GM12891 (cell line): ENCODE measurements at regions not wholly inside any gene's neighbourhood (a gene's known extent, or its start where the extent isn't known, plus 50 kb on each side); places are given as distances from the start of the nearest gene placed in this dataset.

Source experiments
- POLR2A ChIP-seq: IDR thresholded peaks from 2 replicates; pipeline ENCODE4 v1.6.1; 2011; ENCODE audit warnings: low read depth, low read length, control low read depth
- POLR2AphosphoS5 ChIP-seq: IDR thresholded peaks from 2 replicates; pipeline ENCODE4 v1.6.1; 2011; ENCODE audit warnings: low read depth, low read length, control low read depth

DNA sequence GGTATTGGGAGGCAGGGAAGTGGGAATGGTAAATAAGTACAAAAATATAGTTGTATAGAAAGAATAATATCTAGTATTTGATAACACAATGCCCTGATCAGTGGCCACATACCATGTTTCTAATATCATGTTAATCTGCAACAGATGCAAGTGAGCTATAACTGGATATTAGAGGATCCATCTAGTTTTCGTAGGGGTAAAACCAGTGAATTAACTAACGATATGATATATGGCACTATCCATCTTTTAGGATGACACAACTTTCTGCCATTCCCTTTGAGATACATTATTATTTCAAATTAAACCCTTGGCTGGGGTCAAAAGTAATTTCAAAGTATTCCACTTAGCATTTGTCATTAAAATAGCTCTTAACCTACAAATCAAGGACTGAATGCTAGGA is 1686.2 kb downstream of the SLITRK1 start:
- TF ChIP-seq POLR2A (no peak), POLR2AphosphoS5 (no peak)
